Dedifferentiated amniotic fluid mesenchymal stem cell (primary cell): ENCODE measurements at regions not wholly inside any gene's neighbourhood (a gene's known extent, or its start where the extent isn't known, plus 50 kb on each side); places are given as distances from the start of the nearest gene placed in this dataset.

Experiments
- DNase-seq: peaks from one replicate; pipeline ENCODE4 v3.0.0-alpha.2; 2016; ENCODE audit errors: extremely low spot score

GRCh38 chr10:32171204-32171603, 115.0 kb upstream of the KIF5B start:
- DNase-seq: no peak

- no peak for DNase-seq
Observed at GRCh38 chr10:32169556-32169955, 113.3 kb upstream of the KIF5B start.

DNA sequence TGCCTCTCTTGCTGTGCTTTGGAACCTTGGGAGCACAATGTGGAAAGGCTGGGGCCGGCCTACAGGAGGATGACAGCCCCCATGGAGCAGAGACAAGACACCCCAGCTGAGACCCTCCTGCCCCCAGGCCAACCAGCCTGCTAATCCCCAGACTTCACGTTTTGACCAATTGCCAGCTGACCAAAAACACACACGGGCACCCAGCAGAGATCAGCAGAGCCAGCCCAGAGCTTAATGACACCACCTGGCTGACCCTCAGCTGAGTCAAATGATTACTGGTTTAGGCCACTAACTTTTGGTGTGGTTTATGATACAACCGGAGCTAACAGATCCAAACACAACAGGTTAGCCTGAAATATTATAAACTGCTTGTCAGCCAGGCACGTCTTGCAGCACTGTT, 111.2 kb upstream of the KIF5B start:
- DNase-seq: no peak

DNA sequence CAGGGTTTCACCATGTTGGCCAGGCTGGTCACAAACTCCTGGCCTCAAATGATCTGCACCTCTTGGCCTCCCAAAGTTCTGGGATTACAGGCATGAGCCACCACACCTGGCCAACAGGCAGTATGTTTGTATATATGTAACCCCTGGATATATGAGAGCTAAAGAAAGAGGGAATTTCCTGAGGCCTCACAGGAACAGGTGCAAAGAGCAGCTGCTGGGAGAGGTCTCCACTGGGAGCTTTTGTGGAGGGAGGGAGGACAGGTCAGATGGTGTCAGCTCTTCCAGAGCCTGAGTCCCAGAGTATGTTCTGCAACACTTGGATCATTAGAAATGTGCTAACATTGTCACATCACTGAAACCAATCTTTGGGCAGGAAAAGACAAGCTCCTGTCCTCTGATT, 110.1 kb upstream of the KIF5B start:
- no peak for DNase-seq

GRCh38 chr10:32163762-32164148, 107.5 kb upstream of the KIF5B start:
- DNase-seq: no peak

- no peak for DNase-seq
Observed at GRCh38 chr10:32163071-32163761, 107.0 kb upstream of the KIF5B start.

DNA sequence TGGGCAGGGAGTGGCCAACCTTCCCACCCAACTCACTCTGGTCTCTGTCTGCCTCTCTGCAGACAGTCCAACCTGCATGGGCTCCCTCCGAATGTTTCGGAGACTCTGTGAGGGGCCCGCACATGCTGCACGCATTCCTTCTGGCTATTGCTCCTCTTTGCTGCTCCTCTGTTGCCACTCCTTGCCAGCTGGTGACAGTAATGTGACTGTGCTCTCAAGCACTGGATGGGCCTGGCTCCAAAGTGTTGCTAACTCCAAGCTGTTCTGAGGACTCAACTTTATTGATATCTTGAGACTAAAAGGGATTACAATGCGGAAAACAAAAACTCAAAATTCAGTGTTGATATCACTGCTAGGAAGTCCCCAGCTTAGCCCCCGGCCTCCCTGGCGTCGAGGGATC, 105.4 kb upstream of the KIF5B start:
- DNase-seq: no peak

DNA sequence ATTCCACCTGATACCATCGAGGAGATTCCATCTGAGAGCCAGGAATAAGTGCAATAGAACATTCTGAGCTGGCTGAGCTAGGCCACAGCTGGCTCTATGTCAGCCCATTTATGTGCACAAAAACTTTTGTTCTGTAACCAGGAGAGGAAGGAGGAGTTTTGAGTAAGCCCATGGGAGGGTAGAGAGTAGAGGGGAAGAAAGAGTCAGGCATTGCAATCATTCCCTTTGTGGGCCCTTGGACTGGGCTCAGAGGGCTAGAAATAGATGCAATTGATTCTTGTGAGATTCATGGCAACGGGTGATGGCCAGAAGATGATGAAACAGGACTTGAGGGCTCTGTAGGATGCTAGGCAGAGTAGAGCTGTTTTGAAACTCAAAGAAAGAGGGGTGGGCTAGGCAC, 104.6 kb upstream of the KIF5B start:
- no peak for DNase-seq

DNA sequence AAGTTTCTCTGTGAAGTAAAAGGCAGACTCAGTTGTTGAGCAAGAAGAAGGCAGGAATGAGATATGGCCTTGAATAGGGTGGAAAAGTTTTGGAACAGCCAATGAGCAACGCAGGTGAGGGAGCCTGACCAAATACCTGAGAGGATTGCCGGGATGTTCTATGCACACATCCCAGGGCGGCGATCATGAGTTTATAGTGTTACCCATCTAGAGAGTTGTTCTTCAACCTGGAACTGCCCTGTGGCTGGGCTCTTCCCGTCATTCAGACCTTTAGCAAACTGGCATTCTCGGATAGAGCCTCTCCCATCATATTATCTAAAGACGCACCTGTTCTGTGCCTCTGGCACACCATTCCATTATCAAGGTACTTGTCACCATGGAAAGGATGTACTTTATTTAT, 103.0 kb upstream of the KIF5B start:
- DNase-seq: no peak

DNA sequence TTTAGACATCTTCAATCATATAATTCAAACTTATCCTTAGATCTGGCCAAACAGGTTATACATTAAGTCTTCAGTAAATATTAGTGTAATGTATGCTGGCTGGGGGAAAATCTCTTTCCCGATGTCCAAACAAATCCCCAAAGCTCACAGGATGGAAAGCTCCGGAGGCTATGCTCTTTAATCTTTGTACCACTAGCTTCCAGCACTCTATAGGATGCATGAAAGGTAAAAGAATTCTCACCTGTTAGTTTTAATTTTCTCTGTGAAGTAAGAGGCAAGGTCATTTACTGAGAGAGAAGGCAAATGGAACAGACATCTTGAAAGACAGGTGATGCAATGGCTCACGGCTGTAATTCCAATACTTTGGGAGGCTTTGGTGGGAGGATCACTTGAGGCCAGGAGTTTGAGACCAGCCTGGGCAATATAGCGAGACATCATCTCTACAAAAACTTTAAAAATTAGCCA, 99.8 kb upstream of the KIF5B start:
- no peak for DNase-seq

DNA sequence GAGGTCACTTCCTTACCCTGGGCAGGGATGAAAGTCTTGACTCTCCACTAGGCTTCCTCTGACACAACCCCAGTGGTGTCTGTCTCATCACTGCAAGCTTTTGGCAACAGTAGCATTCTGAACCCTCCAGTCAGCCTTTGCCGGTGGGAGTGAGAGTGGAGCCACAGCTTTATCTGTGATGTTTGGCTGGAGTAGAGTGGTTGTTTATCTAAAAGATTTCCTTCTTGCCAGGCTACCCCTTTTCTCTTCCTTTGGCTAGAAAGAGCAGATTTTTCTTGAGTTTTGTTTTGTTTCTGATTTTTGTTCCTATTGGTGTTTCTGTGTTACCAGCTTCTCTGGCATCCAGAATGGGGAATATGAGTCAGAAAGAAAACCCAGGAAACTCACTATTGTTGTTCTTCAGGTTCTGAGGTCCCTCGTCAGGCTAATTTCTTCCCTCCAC, 98.9 kb upstream of the KIF5B start:
- DNase-seq: peak; percentile 22

GRCh38 chr10:32153931-32154330, 97.7 kb upstream of the KIF5B start:
- no peak for DNase-seq

- DNase-seq: no peak
Observed at GRCh38 chr10:32153252-32153651, 97.0 kb upstream of the KIF5B start.

GRCh38 chr10:32151871-32152270, 95.6 kb upstream of the KIF5B start:
- no peak for DNase-seq

DNA sequence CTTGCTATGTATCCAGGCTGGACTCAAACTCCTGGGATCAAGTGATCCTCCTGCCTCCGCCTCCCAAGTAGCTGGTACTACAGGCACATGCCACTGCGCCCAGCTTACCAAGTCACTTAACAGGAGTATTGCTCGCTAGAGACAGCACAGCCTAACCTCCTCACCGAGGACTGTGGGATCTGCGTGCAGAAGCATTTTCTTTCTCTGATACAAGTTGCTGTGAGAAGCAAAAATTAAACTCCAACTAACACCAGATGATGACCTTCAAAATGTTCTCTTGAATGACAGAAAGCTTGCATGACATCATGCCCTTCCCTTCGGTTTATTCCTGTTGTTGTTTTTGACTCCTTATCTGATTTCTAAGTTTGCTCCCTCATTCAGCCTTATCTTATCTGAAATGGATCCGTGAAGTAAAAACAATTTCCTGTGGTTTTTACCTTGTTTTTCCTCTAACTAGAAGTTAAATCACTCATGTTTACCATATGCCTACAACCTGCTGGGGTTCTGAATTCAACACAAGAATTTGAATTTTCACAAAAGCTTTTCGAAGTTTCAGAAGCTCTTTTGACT, 94.4 kb upstream of the KIF5B start:
- no peak for DNase-seq

GRCh38 chr10:32149252-32149955, 93.2 kb upstream of the KIF5B start:
- peak; percentile 86 for DNase-seq

DNA sequence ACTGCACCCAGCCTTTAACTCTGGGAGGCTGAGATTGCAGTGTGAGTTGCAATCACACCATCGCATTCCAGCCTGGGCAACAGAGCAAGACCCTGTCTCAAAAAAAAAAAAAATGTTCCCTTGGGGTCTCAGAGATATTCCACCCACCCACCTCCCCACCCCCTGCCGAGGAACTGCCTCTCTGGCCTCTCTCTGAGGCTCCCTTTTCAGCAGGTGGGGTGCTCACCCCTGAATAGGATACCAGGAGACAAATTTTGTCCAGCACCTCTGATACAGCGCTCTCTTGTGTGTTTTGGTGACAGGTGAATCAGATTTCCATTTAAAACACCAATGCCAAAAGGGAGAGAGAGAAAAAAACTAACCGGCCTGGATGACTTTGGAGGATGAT, 92.6 kb upstream of the KIF5B start:
- no peak for DNase-seq

GRCh38 chr10:32147730-32148129, 91.5 kb upstream of the KIF5B start:
- DNase-seq: no peak

GRCh38 chr10:32146166-32146565, 89.9 kb upstream of the KIF5B start:
- DNase-seq: no peak

DNA sequence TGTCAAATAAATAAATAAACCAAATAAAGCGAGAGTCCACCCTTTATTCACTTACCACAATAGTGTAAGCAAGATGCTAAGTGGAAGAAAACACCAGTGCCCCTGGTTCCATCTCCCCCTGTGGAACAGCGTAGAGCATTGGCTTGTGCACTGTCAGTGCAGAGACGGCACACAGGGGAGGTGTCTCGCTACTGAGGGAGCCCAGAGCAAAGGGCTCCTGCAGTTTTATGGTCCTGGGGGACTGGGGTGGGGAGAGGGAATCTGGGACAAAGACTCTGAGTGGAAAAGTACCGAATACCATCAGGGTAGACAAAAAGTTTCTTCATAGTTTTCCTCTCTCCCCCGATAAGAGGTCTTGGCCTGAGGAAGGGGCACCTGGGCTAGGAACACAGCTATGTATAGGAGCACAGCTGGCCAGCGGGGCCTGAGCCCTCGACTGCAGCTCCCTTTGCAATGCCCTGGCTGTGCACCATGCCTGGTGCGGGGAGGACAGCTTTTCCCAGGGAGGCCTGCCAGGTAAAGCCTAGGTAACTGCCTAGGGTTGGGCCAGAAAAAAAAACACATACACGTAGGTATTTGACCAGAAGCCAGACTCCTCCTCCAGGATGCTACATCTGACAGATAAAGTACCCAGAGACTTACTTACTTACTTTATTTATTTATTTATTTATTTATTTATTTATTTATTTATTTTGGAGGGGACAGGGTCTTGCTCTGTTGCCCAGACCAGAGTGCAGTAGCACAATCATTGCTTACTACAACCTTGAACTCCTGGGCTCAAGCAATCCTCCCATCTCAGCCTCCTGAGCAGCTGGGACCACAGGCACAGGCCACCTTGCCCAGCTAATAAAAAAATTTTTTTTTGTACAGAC, 88.8 kb upstream of the KIF5B start:
- DNase-seq: no peak

- no peak for DNase-seq
Observed at GRCh38 chr10:32143302-32143847, 87.2 kb upstream of the KIF5B start.

- DNase-seq: no peak
Observed at GRCh38 chr10:32142646-32143045, 86.4 kb upstream of the KIF5B start.
